ENCODE measurements at regions not wholly inside any gene's neighbourhood (a gene's known extent, or its start where the extent isn't known, plus 50 kb on each side); places are given as distances from the start of the nearest gene placed in this dataset.
"Not testable (repeated sequence)": the region's sequence is repeated elsewhere in the genome, so short reads cannot be mapped to it uniquely, and the experiment has no call there.

DNA sequence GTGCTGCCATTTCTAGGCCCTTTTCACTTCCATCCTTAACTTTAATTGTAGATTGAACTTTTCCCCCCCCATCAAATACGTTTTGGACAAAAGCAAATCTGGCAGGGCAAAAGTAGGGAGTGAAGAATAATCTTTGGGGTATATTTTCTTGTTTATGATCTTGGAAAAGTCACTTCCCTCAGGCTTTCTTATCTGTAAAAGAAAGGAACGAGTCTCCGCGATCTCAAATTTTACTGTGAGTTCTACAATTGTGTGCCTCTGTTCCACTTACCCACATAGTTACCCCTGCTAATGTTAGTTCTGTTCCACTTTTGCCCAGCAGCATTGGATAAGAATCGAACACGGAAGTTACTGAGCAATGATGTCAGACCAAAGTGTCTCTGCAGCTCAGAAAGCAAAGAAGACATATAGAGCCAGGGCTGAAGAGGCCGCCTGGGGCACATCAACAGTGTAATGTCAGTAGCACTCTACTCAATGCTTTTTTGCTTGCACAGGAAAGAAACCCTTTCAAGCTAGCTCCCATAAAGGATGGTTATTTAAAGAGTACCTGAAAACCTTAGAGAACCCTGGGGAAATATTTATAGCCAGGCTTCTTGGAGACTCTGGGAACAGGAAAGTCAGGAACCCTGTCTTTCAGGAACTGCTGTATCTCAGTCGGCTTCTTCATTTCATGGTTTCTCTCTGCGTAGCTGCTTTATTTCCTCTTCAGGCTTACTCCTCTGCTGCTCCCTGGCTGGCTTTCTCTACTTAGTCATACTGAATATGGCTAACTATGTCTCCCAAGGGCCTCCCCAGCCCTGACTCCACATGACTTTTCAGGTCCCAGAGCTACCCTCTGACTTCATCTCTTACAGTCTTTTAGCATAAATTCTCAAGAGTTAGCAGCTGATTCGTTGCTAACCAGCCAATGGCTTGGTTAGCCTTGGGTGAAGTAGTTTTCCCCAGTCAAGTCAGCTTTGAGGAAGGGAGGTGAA, 123.7 kb upstream of the FAM3C start:
- DNase-seq = no peak

DNA sequence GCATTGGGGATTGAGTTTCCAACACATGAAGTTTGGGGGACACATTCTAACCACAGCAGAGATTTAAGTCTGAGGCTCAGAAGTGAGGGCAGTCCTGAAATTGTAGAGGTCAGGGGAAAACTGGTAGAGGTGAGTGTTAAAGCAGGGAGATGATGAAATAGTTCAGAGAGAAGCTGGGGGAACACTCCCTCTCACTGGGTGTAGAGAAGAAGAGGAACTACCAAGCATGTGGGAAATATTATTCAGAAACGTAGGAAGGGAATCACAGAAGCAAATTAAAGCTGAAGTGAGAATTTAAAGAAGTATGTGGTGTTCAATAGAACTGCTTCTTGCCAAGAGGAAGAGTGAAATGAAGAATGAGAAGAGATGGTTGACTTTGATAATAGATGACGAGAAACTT, 121.5 kb upstream of the FAM3C start:
- no peak for DNase-seq

GRCh38 chr7:121516821-121517220, 120.7 kb upstream of the FAM3C start:
- DNase-seq = no peak

- no peak for DNase-seq
Measured at GRCh38 chr7:121515630-121516401, 119.7 kb upstream of the FAM3C start.

DNA sequence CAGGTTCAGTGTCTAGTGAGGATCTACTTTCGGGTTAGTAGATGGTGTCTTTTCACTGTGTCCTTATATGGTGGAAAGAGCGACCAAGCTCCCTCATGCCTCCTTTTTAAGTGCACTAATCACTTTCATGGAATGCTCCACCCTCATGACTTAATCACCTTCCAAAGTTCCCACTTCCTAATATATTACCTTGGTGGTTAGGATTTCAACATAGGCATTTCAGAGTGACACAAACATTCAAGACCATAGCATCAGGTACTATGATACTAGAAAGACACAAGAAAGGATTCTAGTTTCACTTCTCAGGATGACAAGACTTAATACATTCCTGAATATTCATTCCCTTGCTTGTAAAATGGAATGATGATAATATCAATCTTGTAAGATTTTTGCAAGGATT, 119.1 kb upstream of the FAM3C start:
- DNase-seq = no peak

- DNase-seq = no peak
Measured at GRCh38 chr7:121513105-121513504, 117.0 kb upstream of the FAM3C start.

DNA sequence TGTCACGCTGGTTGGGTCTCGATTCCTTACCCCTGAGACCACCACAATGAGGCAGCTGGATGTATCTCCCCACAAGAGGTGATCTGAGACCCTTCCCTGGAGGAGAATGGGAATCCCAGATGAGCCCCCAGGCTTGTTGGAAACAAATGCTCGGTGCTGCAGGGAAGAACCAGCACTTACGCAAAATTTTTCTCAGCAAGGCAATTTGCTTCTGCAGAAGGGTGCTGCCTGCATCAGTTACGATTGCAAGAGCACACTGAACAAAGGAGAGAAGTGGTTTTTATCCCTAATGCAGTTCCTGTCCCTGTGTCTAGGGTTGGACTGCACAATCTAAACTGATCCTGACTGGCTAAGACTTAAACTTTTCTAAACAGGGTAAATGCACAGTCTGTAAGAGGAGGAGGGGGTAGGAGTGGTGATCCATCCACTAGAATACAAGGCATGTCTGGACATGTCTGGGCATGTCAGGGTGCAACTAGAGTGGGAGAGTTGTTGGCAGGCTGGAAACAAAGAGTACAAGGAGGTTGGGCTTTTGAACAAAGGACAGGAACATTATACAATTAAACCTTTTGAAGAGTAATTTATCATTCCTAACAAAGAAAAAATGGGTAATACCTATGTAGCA, 114.9 kb upstream of the FAM3C start:
- no peak for DNase-seq

GRCh38 chr7:121510302-121510701, 114.2 kb upstream of the FAM3C start:
- DNase-seq = no peak

DNA sequence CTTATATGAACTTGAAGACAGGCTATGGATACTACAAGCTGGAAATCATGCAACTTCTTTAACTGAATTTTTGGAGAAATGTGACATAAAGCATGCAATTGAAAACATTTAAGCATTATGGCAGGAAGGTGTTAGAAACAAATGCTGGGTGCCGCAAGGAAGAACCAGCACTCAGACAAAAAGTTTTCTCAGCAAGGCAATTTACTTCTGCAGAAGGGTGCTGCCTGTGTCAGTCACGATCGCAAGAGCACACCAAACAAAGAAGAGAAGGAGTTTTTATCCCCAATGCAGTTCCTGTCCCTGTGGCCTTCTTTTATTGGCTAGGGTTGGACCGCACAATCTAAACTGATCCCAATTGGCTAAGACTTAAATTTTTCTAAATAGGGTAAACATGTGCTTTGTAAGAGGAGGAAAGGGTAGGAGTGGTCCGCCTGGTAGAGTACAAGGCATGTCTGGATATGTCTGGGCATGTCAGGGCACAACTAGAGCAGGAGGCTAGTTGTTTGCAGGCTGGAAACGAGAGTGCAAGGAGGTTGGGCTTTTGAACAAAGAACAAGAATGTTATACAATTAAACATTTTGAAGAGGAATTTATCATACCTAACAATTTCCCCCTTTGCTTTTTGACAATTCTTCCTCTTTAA, 109.6 kb upstream of the FAM3C start:
- no peak for DNase-seq

GRCh38 chr7:121505021-121505420, 108.9 kb upstream of the FAM3C start:
- no peak for DNase-seq

DNA sequence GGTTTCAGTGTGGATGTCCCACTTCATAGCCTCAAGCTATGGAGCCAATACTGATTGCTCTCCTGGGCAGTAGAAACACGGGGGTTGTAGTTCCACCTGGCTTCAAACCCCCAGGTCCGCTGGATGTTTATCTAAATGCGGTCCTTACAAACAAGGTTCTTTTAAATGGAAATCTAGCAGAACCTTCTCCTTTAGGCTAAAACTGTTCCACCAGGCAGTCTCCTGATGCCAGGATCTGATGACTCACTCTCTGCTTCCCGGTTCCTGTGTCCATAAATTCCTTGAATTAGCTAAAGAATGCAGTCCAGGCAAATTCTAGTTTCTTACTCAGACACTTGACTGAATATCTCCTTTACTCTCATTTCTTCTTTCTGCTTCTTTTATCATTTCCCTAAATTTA, 108.4 kb upstream of the FAM3C start:
- DNase-seq = no peak

GRCh38 chr7:121503730-121504129, 107.6 kb upstream of the FAM3C start:
- no peak for DNase-seq

DNA sequence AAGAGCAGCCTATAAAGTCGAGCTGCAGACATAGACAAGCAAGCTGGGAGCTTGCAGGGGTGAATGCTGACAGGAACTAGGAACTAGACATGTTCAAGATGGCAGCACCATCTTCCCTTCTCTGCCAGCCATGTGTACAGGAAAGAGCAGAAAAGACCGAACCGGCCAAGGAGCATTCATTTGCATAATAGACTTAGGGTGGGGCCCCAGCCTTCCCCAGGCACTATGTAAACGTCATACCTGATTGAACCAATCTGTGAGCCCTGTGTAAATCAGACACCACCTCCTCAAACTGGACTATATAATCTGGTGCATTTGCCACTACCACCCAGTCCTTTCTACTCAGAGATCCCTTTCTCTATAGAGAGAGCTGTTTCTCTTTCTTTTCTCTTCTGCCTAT, 106.9 kb upstream of the FAM3C start:
- no peak for DNase-seq

DNA sequence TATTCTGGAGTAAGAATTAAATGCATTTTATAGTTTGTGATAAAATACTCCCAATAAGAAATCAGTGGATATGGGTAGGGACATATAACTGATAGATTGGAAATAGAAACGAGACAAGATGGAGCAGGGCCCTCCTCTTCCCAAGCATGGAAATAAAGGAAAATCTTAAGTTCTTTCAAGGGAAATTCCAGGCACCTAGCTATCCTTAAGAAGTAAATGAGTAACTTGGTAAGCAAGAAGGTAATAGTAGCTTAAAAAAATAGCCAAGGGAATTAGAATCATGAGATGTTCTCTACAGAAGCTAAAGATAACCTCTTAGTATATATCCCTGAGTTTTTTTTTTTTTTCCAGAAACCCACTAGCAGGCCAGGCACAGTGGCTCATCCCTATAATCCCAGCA, 105.5 kb upstream of the FAM3C start:
- DNase-seq = no peak

- no peak for DNase-seq
Measured at GRCh38 chr7:121500360-121501058, 104.4 kb upstream of the FAM3C start.

- no peak for DNase-seq
Measured at GRCh38 chr7:121499624-121500023, 103.5 kb upstream of the FAM3C start.

DNA sequence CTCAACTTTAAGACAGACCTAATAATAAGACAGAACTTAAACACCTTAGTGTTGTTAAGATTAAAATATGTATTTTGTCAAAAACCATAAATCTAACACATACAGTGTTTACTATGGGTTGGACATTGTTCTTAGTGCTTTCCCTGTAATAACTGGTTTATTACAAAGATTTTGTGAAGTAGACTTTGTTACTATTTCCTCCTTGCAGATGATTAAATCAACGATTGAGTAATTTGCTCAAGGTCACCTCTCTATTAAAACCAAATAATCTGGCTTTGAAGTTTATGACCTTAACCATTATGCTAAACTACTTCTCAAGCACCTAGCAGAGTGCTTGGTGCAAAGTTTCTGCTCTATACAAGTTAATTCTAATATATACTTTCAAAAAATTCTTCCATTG, 102.7 kb upstream of the FAM3C start:
- no peak for DNase-seq

DNA sequence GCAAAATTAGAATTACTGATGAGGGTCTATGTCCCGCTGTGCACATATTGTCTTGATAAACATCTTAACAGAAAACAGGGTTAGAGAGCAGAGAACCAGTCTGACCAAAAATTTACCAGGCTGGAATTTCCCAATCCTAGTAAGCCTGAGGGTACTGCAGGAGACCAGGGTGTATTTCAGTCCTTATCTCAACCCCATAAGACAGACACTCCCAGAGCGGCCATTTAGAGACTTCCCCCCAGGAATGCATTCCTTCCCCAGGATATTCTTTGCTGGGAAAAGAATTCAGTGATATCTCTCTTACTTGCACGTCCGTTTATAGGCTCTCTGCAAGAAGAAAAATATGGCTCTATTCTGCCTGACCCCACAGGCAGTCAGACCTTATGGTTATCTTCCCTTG, 101.4 kb upstream of the FAM3C start:
- not testable (repeated sequence) for DNase-seq

DNA sequence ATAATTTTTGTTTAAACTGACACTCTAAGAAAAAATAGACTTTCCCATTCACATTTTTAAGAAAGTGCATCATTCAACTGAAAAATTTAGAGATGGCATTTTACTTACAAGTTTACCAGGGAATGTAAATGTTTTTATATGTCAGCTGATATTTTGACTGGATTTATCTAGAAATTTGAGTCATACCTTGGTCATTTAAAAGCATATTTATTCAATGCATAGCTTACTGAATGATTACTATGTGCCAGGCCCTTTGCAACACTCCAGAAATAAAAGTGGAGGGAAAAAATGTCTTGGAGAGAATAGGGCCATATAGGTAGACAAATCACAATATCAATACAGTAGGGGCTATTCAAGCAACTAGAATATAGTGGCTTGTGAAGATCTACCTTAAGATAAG, 98.4 kb upstream of the FAM3C start:
- no peak for DNase-seq

GRCh38 chr7:121493553-121493952, 97.4 kb upstream of the FAM3C start:
- DNase-seq = no peak

DNA sequence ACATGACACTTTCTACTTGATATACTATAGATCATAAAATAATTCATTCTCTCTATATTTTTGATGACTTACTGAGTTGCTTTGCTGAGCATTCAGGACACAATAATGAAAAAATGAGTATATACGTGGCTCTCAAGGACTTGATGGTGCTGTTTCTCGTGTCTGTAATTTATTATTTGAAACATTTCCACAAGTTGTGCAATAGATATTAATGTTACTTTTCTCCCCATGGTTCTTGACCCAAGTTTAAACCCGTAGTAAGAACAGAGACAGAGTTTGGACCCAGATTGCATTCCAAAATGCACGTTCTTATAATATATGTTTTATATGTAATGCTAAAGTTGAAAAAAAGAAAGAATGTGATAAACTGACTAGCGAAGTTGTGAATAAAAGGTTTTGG, 94.2 kb upstream of the FAM3C start:
- no peak for DNase-seq

DNA sequence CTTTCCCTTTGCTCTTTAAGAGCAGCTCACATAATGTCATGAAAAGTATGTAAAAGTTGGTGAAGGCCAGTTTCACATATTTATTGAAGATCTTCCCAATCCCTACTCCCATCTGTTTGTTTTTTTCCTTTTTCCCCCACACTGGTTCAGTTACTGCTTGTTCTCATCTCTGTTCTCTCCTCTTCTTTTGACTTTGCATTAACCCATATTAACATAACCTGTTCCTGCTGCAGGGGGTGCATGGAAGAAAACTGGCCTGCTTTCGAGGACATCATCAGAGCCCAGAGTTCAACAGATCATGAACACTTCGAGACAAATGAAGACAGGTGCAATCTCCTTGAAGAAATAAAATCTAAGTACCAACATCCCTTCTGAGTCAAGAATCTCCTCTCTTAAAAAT, 93.3 kb upstream of the FAM3C start:
- no peak for DNase-seq

All from NCI-H446 treated with DMSO at 0.1 percent for 48 hours (cell line).